OCI-M1 (cell line): ENCODE measurements at regions not wholly inside any gene's neighbourhood (a gene's known extent, or its start where the extent isn't known, plus 50 kb on each side); places are given as distances from the start of the nearest gene placed in this dataset.

Experiments
- DNase-seq: peaks from one replicate; lab custom pipeline; 2025; lab: John Stamatoyannopoulos, UW

GRCh38 chr12:67534681-67535080 is 113.9 kb upstream of the DYRK2 start:
- DNase-seq, result no peak

- no peak for DNase-seq
These were observed 113.4 kb upstream of the DYRK2 start for GRCh38 chr12:67535176-67535575.

GRCh38 chr12:67535971-67536370 is 112.6 kb upstream of the DYRK2 start:
- no peak for DNase-seq

GRCh38 chr12:67539329-67539728 is 109.2 kb upstream of the DYRK2 start:
- DNase-seq, result no peak

GRCh38 chr12:67539946-67540345 is 108.6 kb upstream of the DYRK2 start:
- DNase-seq, result no peak

- no peak for DNase-seq
These were observed 107.5 kb upstream of the DYRK2 start for GRCh38 chr12:67540920-67541624.

GRCh38 chr12:67541625-67541991 is 106.9 kb upstream of the DYRK2 start:
- DNase-seq, result no peak

- DNase-seq, result no peak
These were observed 105.3 kb upstream of the DYRK2 start for GRCh38 chr12:67543021-67543770.

GRCh38 chr12:67545298-67545697 is 103.2 kb upstream of the DYRK2 start:
- DNase-seq, result no peak

- DNase-seq, result no peak
These were observed 101.8 kb upstream of the DYRK2 start for GRCh38 chr12:67546746-67547145.

GRCh38 chr12:67555075-67555717 is 93.3 kb upstream of the DYRK2 start:
- peak; percentile 13 for DNase-seq

- no peak for DNase-seq
These were observed 89.8 kb upstream of the DYRK2 start for GRCh38 chr12:67558775-67559174.

GRCh38 chr12:67559751-67560150 is 88.8 kb upstream of the DYRK2 start:
- no peak for DNase-seq

GRCh38 chr12:67562513-67563287 is 85.8 kb upstream of the DYRK2 start:
- DNase-seq, result no peak

GRCh38 chr12:67568055-67568454 is 80.5 kb upstream of the DYRK2 start:
- DNase-seq, result no peak

GRCh38 chr12:67572492-67572891 is 76.1 kb upstream of the DYRK2 start:
- no peak for DNase-seq

- DNase-seq, result no peak
These were observed 75.0 kb upstream of the DYRK2 start for GRCh38 chr12:67573566-67573965.

GRCh38 chr12:67578976-67579661 is 69.4 kb upstream of the DYRK2 start:
- no peak for DNase-seq

GRCh38 chr12:67579662-67580003 is 68.9 kb upstream of the DYRK2 start:
- DNase-seq, result no peak

GRCh38 chr12:67582238-67582834 is 66.2 kb upstream of the DYRK2 start:
- peak; percentile 5 for DNase-seq

GRCh38 chr12:67582844-67583243 is 65.7 kb upstream of the DYRK2 start:
- DNase-seq, result no peak

- no peak for DNase-seq
These were observed 61.6 kb upstream of the DYRK2 start for GRCh38 chr12:67586951-67587350.
